ENCODE measurements at regions not wholly inside any gene's neighbourhood (a gene's known extent, or its start where the extent isn't known, plus 50 kb on each side); places are given as distances from the start of the nearest gene placed in this dataset.

- TF ChIP-seq CTCF (IDR thresholded peaks at IDR 0.05): no peak
- no peak for TF ChIP-seq REST (IDR thresholded peaks at IDR 0.05; ENCODE audit: insufficient read depth in 1 of 2, low read depth in 2 of 2, low read length in 1 of 2)
- TF ChIP-seq POLR2AphosphoS5 (IDR thresholded peaks at IDR 0.05; ENCODE audit: low read depth, low read length): no peak
- no peak for TF ChIP-seq TCF7L2 (IDR thresholded peaks at IDR 0.05; ENCODE audit: low read depth, low read length)
Observed at GRCh38 chr3:105051972-105052371, 314.7 kb upstream of the ALCAM start.
